EH (cell line): ENCODE measurements at regions not wholly inside any gene's neighbourhood (a gene's known extent, or its start where the extent isn't known, plus 50 kb on each side); places are given as distances from the start of the nearest gene placed in this dataset.
A peak's percentile ranks its signal among the peaks of the same experiment; 100 is the strongest.
"Not testable (repeated sequence)": the region's sequence is repeated elsewhere in the genome, so short reads cannot be mapped to it uniquely, and the experiment has no call there.

Experiments used
- DNase-seq: peaks from one replicate; pipeline ENCODE4 v3.0.0-alpha.2; 2015; ENCODE audit warnings: low read depth

DNA sequence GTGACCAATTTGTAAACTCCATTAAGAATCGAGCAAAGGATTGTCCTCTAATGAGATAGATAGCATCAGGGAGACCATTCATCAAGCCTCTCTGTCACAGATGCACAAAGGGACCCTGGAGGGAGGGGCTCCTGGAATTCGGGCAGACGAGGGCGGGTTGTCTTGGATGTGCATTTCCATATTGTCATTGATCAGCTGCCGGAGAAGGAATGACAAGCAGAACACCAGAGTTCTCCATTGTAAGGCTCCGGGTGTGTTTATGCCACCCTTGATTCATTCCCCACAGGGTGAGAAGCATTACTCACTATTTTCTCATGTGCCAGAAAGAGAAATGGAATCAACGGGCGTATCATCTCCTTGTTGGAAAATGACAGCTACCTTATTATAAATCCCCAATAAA lies 167.5 kb downstream of the EBLN2 start:
- DNase-seq = no peak

DNA sequence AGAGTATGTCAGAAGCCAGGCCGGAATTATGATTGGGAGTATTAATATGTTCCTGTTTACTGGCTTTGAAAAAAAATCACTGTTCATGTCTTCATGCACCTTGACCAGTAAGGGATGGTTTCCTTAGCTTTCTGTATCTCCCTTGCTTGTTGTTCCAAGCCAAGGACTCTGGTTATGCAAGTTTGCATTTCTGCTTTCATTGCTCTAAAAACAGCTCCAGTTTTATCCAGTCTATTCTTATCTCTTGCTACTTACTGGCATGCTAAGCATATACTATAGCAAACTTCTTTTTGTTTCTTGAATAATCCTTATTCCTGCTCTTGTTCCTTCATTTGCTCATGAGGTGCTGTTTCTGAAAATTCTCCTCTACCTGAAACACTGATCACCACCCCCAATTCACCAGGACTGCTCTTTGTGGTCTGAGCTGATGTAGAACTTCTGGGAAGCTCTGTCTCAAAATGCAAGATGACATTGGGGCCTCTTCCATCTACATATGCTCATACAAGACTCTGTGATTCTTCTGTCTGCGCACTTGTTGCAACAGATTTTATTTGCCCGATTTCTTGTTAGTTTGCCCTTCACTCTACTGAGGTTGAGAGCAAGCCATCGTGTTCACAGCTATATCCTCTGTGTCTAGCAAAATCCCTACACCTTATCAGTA lies 173.0 kb downstream of the EBLN2 start:
- DNase-seq = no peak

DNA sequence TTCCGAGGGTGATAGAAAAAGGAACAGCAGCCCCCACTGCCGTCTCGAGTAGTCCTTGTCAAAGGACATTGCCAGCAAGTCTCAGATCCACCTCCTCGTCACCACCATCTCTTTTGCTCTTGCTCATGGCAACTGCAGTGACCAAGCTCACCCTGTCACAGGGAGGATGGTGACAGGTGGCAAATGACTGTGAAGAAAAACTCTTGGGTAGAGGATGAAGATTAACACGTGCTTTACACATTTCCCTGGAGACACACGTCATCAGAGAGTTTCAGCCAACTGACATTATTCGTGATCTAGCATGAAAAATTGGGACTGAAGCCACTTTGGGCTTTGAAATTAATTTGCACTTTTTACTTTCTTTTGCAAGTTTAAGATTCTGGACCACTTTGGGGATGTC lies 174.3 kb downstream of the EBLN2 start:
- no peak for DNase-seq

DNA sequence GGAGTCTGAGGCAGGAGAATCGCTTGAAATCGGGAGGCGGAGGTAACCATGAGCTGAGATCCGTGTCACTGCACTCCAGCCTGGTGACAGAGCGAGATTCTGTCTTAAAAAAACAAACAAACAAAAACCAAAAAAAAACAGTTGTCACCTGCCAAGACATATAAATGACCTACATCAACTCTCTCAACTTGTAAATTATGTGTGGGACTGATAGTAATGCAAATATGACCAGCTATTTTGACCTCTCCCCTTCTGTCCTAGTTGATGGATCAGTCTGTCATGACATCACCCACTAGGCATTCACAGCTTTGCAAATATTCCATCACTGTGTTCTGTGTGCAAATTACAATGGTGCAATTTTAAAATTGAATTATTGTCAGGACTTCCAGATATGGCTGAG lies 175.4 kb downstream of the EBLN2 start:
- no peak for DNase-seq

DNA sequence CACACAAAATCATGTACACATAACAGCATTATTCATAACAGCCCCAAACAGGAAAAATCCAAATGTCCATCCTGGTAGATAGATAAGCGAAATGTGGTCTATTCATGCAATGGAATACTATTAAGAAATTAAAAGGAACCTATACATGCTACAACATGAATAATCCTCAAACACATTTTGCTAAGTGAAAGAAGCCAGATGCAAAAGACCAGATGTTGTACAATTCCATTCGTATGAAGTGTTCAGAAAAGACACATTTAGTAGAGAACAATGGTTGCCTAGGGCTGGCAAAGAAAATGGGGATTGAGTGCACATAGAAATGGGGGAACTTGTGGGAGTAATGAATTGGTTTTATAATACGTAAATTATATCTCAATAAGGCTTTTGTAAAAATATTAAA lies 182.3 kb downstream of the EBLN2 start:
- DNase-seq = no peak

DNA sequence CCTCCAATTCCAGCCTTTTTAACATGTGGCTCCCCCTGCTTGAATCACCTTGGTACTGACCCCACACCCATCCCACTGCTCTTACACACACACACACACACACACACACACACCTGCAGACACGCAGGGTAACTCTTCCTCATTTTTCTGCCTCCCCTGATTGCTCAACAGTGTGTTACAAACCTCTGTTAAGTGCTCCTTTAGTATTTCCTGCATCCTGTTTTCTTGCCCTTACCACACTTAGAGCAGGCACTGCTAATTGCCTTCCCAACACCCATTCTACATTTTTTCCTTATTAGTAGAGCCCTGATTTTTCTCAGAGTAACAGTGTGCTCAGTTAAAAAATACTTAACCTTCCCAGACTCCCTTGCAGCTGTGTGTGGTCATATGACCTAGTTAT lies 184.0 kb downstream of the EBLN2 start:
- DNase-seq = no peak

DNA sequence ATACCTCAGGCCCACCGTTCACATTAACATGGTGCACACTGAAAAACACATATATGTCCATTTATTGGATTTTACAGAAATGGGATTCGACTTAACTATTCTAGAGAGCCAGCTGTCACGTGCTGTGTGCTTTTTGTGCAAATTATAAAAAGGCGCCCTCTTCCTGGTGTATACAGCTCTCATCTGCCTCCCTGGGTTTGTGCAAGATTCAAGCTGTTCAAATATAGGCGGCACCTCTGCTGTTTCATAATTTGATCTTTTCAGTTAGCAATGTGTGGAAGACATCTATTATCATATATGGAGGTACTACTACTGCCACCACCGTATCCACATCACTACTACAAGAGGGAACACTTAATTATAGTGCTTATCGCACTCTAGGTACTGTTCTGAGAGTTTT lies 187.6 kb downstream of the EBLN2 start:
- DNase-seq = no peak

DNA sequence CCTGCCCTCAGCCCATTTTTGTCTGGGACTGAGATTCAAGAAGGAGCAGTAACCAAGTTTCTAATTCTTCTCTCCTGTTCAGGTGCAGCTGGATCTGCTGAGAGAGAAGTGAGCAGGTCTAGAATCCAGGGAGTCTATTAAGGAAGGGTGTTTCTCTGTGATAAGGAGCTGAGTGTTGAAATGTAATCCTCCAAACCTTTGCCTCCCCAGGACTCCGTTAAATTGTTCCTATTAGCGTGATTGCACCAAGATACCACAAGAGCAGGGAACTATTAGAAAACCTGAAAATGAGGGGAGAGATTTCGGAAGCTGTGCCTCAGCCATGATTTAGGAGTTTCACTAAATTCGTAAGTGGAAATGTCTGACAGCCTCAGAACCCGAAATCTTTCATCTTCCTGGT lies 192.6 kb downstream of the EBLN2 start:
- DNase-seq = no peak

DNA sequence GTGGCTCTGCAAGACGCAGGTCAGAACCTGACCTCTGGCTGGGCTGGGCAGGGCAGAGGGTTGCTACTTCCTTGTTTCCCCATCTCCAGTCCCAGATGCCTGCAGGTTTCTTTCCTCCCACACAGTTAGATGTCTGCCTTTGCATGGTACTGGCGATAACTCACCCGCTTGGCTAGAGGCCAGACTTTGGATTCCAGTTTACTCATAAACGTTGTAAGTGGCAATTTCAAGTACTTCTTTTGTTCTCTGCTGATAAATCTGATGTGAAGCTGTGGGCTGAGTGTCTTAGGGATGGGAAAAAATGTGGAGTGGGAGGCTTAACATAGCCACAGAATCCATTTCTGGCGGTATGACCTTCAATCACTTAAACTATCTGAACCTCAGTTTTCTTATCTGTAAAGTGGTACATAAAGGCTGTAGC lies 194.2 kb downstream of the EBLN2 start:
- DNase-seq = peak; percentile 41

DNA sequence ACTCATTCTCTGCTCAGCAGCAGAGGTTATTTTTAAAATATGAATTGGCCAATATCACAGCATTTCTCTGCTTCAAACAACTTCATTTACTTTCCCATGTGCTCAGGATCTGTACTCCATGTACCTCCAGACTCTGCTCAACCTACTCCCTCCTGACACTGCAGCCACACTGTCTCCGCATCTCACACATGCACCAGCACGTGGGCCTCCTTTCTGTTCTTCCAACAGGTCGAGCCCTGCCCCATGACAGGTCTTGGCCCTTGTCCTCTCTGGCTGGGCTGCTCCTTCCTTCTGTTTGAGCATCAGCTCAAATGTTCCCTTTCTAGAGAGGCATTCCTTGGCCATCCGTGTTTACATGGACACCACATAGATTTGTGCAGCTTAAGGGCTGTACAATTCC lies 195.7 kb downstream of the EBLN2 start:
- no peak for DNase-seq

DNA sequence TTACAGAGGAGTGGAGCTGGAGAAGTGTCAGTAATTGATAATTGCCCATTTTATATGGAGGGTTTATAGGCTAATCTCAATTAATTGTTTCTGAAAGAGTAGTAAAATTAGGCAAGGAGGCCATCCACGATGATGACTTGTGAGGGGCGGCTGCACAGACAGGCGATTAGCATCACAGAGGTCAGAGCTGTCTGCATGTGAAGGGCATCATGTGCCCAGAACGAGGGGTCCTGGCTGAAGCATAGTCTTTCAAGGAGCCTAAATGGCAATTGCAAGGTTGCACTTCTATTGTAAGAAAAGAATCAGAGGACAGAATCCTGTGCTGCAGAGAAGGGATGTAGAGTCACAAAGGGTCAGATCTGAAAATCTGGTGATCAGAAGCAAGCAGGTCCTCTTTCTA lies 196.6 kb downstream of the EBLN2 start:
- DNase-seq = no peak

DNA sequence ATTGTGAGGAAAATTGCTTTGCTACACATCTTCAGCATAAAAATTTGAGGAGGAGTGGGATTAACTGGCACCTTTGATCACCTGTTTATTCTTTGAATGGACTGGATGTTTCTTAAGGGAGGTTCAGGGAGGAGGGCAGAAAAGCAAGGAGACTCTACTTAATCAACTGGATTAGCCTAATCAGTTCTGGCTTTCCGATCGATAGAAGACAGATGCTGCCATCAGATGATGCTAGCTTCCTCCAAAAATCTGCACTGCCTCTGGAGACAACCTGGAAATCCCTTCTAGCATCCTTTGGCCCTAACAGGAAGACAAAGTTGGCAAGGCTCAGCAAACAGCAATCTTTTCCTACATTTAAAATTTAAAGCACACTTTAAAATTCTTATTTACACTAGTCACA lies 197.8 kb downstream of the EBLN2 start:
- DNase-seq = no peak

DNA sequence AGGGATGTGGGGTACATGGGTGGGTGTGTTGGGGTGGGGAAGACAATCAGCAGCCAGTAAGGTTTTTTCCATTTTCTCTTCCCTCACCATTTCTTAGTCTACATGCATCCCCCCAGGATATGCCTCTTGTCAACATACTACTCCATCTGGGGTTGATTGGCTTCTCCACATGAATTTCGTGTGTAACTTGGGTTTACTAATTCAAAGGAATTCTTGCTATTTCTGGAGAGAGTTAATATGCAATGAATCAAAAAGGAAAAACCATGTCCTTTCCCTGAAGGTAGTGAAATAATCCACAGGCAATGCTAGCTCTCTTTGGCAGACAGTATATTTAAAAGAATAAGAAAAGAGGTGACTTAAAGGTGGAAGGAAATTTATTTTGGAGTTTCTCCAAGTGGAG lies 198.4 kb downstream of the EBLN2 start:
- DNase-seq = peak; percentile 0

DNA sequence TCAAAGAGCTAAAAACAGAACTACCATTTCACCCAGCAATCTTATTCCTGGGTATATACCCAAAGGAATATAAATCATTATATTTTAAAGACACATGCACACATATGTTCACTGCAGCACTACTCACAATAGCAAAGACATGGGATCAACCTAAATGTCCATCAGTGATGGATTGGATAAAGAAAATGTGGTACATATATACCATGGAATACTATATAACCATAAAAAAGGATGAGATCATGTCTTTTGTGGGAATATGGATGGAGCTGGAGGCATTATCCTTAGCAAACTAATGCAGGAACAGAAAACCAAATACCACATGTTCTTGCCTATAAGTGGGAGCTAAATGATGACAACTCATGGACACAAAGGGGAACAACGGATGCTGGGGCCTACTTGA lies 205.1 kb downstream of the EBLN2 start:
- DNase-seq = not testable (repeated sequence)

DNA sequence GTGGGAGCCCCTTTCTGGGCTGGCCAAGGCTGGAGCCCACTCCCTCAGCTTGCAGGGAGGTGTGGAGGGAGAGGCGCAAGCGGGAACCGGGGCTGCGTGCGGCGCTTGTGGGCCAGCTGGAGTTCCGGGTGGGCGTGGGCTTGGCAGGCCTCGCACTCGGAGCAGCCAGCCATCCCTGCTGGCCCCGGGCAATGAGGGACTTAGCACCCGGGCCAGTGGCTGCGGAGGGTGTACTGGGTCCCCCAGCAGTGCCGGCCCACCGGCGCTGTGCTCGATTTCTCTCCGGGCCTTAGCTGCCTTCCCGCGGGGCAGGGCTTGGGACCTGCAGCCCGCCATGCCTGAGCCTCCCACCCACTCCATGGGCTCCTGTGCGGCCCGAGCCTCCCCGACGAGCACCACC lies 207.7 kb downstream of the EBLN2 start:
- not testable (repeated sequence) for DNase-seq

DNA sequence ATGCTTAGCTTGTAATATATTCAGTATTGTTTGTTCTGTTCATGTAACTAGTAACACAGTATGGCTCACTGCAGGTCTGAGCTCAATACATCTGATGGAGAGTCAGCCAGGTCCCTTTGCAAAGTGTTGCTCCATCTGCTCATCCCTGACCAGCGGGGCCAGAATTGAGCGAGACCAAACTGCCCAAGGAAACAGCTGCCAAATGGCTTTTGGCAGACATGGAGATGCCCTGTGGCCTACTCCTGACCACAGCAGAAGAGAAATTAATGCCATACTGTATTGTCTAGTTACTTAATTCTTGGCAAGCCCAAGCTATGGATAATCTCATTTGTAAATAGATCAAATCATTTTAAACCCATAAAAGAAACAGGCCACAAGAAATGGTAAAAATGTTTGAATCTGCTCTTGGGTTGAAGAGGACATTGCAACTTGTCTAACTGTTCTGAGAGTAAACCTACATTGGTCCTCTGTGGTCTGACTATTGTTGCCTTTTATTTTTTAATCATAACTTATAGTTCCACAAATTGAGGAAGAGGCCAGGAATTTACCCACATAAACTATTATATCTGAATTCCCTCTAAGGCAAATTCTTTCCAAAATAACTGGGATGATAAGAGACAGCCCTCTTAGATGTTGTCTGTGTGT lies 209.5 kb downstream of the EBLN2 start:
- peak; percentile 6 for DNase-seq

DNA sequence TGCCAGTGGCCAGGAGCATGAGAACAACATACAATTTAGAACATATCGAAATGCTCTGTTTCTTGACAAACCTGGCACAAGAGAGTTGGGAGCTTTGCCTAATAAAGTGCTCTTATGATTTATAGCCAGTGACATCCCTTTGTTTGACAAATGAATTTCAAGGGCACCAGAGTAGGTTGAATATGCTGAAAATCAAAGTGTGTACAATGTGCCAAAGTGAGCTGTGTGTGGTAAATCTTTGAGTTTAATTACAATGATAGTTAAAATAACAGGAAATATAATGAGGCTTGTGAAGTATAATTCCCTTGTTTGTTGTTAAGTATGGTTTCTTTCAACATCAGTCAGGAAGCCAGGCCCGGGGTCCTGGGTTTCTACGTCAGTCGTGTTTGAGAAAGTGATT lies 211.9 kb downstream of the EBLN2 start:
- DNase-seq = no peak

DNA sequence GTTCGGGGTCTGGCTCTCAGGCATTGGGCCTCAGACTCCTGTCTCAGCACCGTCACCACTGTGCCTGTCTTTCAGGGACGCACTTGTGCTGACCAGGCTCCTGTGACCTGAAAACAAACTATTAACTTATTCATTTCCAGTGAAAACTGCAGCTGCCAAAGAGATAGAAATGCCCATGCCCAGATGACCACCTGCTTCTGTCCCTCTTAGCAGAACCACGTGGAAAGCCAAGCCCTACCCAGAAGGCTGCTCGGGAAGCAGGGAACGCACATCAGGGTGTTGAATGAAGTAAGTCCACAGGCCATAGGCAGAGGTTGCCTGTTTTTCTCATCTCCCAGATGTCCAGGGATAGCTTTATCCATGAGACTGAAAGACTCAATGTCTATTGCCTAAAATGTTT lies 219.3 kb downstream of the EBLN2 start:
- DNase-seq = no peak

DNA sequence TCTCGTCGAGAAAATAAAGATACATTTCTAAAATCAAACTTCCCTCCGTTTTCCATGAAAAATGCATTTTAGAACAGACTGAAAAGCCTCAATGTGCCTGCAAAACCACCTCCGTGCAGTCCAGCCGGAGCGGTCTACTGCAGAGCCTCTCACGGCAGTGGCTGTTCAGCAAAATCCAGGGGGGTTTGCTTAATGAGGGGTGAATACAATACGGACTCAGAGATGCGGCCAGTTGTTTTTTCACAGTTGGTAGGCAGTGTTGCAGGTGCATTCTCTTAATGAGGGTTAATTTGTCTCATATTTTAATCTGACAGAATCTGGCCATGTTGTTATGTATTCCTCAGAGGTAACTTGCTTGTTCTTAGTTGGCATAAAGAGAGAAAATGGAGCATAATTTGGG lies 223.0 kb downstream of the EBLN2 start:
- DNase-seq = no peak

DNA sequence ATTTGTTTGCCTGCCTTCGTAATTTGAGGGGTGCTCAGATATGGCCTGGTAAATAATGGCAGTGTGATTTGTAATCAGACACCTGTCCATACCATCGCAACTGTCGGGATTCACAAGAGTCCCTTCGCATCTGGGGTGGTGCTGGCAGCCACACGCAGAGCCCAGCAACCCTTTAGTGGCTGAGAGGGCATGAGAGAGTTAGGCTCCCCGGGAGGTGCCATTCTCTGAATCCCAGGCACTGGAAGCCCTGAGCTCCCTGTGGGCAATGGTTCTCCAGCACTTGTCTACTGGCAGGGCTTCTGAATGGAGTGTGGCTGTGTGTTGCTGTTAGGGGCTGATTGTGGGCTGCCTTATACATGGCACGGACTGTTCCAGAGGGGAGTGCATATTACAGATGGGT lies 230.1 kb downstream of the EBLN2 start:
- no peak for DNase-seq

DNA sequence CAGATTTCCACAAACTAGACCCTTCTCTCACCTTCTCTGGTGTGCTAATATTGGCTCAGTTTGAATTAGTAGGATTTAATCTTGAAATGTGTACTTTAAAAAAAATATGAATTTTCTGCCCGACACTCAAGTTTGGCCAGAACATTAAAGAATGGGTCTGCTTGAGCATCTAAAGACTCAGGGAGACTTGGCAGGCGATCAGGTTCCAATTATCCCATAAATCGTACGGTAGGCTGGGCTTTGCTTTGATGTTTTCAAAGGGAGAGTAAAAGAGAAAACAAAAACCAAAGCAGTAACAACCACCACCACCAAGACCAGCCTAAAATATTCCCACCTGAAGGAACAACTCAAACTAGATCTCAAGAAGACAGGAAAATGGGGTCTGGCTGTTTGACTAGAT lies 230.8 kb downstream of the EBLN2 start:
- no peak for DNase-seq

DNA sequence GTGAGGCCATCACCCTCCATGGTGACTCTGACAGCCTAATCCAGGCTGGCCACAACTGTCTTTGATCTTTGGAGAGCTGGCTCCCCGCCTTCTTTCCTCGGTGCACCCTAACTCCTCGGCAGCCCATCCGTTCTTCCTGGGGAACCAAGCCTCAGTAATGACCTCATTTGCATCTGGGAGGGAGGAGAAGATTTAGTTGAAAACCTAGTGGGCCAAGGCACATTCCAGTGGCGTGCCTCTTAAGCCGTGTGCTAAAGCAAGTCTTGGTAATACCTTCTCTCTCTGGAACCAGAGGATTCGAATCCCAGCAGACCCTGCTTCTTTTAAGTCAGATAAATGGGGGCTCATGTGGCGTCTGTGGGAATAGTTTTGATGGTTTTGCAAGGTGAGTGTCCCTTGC lies 233.1 kb downstream of the EBLN2 start:
- DNase-seq = no peak

DNA sequence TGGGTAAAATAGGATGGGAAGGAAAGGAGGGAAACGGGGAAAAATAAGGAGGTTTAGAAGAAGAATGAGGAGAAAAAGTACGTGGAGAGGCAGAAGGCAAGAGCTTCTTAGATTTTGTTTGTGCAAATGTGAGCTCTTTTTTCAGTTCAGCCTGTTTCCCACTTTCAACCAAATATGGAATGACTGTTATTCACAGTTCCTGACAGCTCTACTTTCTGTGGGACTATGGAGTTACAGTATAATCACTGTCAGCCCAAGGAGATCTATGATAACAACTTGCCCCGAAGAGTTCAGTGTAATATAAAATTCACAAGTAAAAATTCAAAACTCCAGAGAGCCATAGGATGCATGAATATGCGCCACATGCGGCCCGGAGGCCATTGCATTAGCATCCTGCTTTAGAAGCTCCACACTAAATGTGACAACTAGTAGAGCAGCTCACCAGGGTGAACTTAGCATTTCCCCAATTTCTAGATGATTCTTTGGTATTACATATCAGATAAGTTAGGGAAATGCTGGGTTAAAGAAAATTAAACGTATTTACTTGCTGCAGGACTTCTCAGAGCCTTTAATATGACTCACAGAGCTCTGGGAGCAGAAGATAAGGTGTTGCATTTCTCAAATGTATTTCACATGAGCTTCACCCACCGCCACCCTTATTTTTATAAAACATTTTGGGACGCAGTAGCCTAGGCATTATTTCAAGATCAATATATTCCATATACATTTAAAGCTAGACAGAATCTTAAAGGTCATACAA lies 234.6 kb downstream of the EBLN2 start:
- no peak for DNase-seq

DNA sequence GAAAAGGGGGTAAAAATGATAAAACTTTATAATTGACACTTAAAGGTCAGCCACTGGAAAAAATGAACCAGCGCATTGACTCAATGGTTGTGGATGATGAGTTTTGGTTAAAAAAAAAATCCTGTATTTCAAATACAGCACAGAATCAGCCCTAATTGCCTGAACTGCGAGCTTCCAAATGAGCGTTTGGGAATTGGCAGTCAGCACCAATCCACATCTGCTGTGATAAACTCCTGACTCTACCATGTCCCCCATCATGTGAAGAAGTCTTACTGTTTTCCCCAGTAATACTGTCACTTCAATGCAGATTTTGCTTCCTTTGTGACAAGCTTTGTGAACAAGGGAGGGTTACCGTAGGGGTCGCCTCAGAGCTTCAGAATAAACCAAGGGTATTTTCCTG lies 235.4 kb downstream of the EBLN2 start:
- no peak for DNase-seq
